SK-N-SH treated with all-trans-retinoic acid at 6 μM for 48 hours (cell line): ENCODE measurements at regions not wholly inside any gene's neighbourhood (a gene's known extent, or its start where the extent isn't known, plus 50 kb on each side); places are given as distances from the start of the nearest gene placed in this dataset.

Source experiments
- RARB ChIP-seq: fragments of 250-450 bp; sonication (Bioruptor Pico); IDR thresholded peaks from 2 replicates; pipeline ENCODE4 v1.8.0; 2021; ENCODE audit warnings: mild to moderate bottlenecking, moderate library complexity
- ZFP30 ChIP-seq: fragments of 450-650 bp; formaldehyde crosslinking; IDR thresholded peaks from 2 replicates; pipeline ENCODE4 v1.5.0; 2022; ENCODE audit warnings: mild to moderate bottlenecking, moderate library complexity
- TF ChIP-seq, protein P1 (sequence below): fragments of 250-450 bp; sonication (Bioruptor Pico); IDR thresholded peaks from 2 replicates; pipeline ENCODE4 v1.5.1; 2020; ENCODE audit warnings: low read depth, mild to moderate bottlenecking, moderate library complexity

DNA sequence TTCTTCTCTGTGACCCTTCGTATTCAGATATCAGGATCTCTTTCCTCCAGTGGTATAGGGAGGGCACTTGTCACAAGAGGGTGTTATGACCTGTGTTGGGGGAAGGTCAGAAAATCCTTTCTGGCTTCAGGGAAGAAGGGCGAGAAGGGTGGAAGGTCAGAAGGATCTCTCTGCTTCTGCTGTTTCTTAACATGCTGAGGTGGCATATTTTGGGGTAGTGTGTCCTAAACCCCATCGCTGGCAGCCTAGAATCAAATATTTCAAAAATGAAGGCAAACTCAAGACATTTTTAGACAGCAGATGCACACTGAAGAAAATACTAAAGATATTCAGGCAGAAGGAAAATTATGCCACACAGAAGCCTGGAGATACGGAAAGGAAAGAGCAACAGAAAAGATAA, 207.6 kb downstream of the TM2D1 start:
- no peak for TF ChIP-seq ZFP30
- no peak for TF ChIP-seq RARB (CRISPR knock-in tag)
- TF ChIP-seq, protein P1, sequence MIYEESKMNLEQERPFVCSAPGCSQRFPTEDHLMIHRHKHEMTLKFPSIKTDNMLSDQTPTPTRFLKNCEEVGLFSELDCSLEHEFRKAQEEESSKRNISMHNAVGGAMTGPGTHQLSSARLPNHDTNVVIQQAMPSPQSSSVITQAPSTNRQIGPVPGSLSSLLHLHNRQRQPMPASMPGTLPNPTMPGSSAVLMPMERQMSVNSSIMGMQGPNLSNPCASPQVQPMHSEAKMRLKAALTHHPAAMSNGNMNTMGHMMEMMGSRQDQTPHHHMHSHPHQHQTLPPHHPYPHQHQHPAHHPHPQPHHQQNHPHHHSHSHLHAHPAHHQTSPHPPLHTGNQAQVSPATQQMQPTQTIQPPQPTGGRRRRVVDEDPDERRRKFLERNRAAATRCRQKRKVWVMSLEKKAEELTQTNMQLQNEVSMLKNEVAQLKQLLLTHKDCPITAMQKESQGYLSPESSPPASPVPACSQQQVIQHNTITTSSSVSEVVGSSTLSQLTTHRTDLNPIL: no peak
